H1 (cell line): ENCODE measurements at regions not wholly inside any gene's neighbourhood (a gene's known extent, or its start where the extent isn't known, plus 50 kb on each side); places are given as distances from the start of the nearest gene placed in this dataset.

ENCODE experiments used
- ATF3 ChIP-seq: IDR thresholded peaks from 2 replicates; pipeline ENCODE4 v1.6.1; 2011; ENCODE audit warnings: low read depth, mild to moderate bottlenecking, low read length; ENCODE audit not compliant: insufficient read depth
- CTCF ChIP-seq, 3 experiments: IDR thresholded peaks; 1 replicate in 2 of 3; 2 replicates in 1 of 3; pipeline versions ENCODE4 v1.5.1 to v1.6.1; 2011; ENCODE audit warnings: low read length in 3 of 3, mild to moderate bottlenecking in 3 of 3, inconsistent platforms in 2 of 3, low read depth in 1 of 3, moderate library complexity in 1 of 3; ENCODE audit not compliant: insufficient read depth in 1 of 3; ENCODE audit errors: control extremely low read depth in 1 of 3
- EZH2 ChIP-seq: fragments of 200-600 bp; sonication (generic); IDR thresholded peaks from 2 replicates; pipeline ENCODE4 v1.7.1; 2012; ENCODE audit warnings: low read depth, mild to moderate bottlenecking, moderate library complexity, low read length, inconsistent platforms; ENCODE audit not compliant: severe bottlenecking
- HDAC2 ChIP-seq, 2 experiments: fragments of 300-600 bp in 1 of 2; sonication (generic) in 1 of 2; IDR thresholded peaks; 2 replicates each; pipeline ENCODE4 v1.6.1; 2011 to 2012; ENCODE audit warnings: low read depth in 2 of 2, low read length in 2 of 2, mild to moderate bottlenecking in 2 of 2, moderate library complexity in 2 of 2, borderline replicate concordance in 1 of 2, inconsistent platforms in 1 of 2
- PHF8 ChIP-seq: fragments of 200-600 bp; sonication (generic); conservative IDR thresholded peaks from 2 replicates; pipeline ENCODE4 v1.7.1; 2012; ENCODE audit warnings: low read depth, mild to moderate bottlenecking, inconsistent platforms, low read length, moderate library complexity
- SIN3A ChIP-seq, 2 experiments: IDR thresholded peaks in 1 of 2; conservative IDR thresholded peaks in 1 of 2; 2 replicates each; pipeline ENCODE4 v1.6.1; 2011 to 2012; ENCODE audit warnings: low read length in 2 of 2, improper control_type of control experiment in 1 of 2, low read depth in 1 of 2, mild to moderate bottlenecking in 1 of 2
- SRF ChIP-seq: IDR thresholded peaks from 2 replicates; pipeline ENCODE4 v1.6.1; 2011; ENCODE audit warnings: mild to moderate bottlenecking, low read depth, low read length, moderate library complexity
- TAF1 ChIP-seq: IDR thresholded peaks from 2 replicates; pipeline ENCODE4 v1.6.1; 2011; ENCODE audit warnings: mild to moderate bottlenecking, low read depth, low read length
- TBP ChIP-seq: IDR thresholded peaks from 2 replicates; pipeline ENCODE4 v1.6.1; 2011; ENCODE audit warnings: low read depth, low read length, improper control_type of control experiment
- YY1 ChIP-seq: IDR thresholded peaks from 2 replicates; pipeline ENCODE4 v1.6.1; 2011; ENCODE audit warnings: low read depth, mild to moderate bottlenecking, low read length

- no peak for TF ChIP-seq YY1
- no peak for TF ChIP-seq CTCF (IDR thresholded peaks at IDR 0.05; ENCODE audit: control extremely low read depth in 1 of 3, insufficient read depth in 1 of 3, low read depth in 1 of 3, low read length in 3 of 3)
- no peak for TF ChIP-seq PHF8
- TF ChIP-seq EZH2 = no peak
- no peak for TF ChIP-seq ATF3
- no peak for TF ChIP-seq TBP
- no peak for TF ChIP-seq SIN3A (conservative IDR thresholded peaks at IDR 0.05 in 1 of 2, IDR thresholded peaks at IDR 0.05 in 1 of 2; ENCODE audit: low read depth in 1 of 2, low read length in 2 of 2)
- TF ChIP-seq HDAC2 (IDR thresholded peaks at IDR 0.05; ENCODE audit: borderline replicate concordance in 1 of 2, low read depth in 2 of 2, low read length in 2 of 2) = no peak
- no peak for TF ChIP-seq TAF1
- no peak for TF ChIP-seq SRF
Observed at GRCh38 chr7:3149231-3149995, 105.7 kb upstream of the CARD11 start.
